ENCODE measurements at regions not wholly inside any gene's neighbourhood (a gene's known extent, or its start where the extent isn't known, plus 50 kb on each side); places are given as distances from the start of the nearest gene placed in this dataset.

- H3K4me1 ChIP-seq: no peaks in the 10 kb centered on the region
- peak in 1 of 2 donors; percentile 60 for DNase-seq
- no peaks in the 10 kb centered on the region for H3K27me3 ChIP-seq
- no peaks in the 10 kb centered on the region for H3K36me3 ChIP-seq
- peaks cover 0 to 12% (median 3%) of the 10 kb centered on the region in 4 donors for H3K9me3 ChIP-seq
- intact Hi-C loops (cut with DNase I; ENCODE audit: low total_unique reads): no loop called here
- no peak overlapping the region for H3K4me3 ChIP-seq
- WGBS, 5 donors: 30 to 41% (median 38%) methylated on average over 1 of the region's 1 CpG
- TF ChIP-seq POLR2AphosphoS5 (IDR thresholded peaks at IDR 0.05) (no peak), CTCF (IDR thresholded peaks at IDR 0.05) (no peak), EP300 (IDR thresholded peaks at IDR 0.05) (no peak), POLR2A (IDR thresholded peaks at IDR 0.05) (no peak)
- H3K27ac ChIP-seq: peak overlapping the region in 1 of 5 donors; percentile 63
Measured at GRCh38 chr7:136594739-136595144, 273.7 kb upstream of the CHRM2 start.

- TF ChIP-seq POLR2A (IDR thresholded peaks at IDR 0.05) (no peak), POLR2AphosphoS5 (IDR thresholded peaks at IDR 0.05) (no peak), CTCF (IDR thresholded peaks at IDR 0.05) (no peak), EP300 (IDR thresholded peaks at IDR 0.05) (no peak)
- intact Hi-C loops (cut with DNase I; ENCODE audit: low total_unique reads): no loop called here
- Histone ChIP-seq H3K27ac (no peak overlapping the region), H3K9me3 (no peaks in the 10 kb centered on the region), H3K4me1 (no peaks in the 10 kb centered on the region), H3K27me3 (no peaks in the 10 kb centered on the region), H3K36me3 (no peaks in the 10 kb centered on the region), H3K4me3 (no peak overlapping the region)
- no peak for DNase-seq
- WGBS, 5 donors: 86 to 94% (median 87%) methylated on average over 2 of the region's 2 CpGs
Measured at GRCh38 chr7:136588216-136588615, 280.2 kb upstream of the CHRM2 start.

GRCh38 chr7:136585954-136586670, 282.3 kb upstream of the CHRM2 start:
- Histone ChIP-seq H3K4me1 (no peaks in the 10 kb centered on the region), H3K27ac (no peak overlapping the region), H3K36me3 (no peaks in the 10 kb centered on the region), H3K27me3 (no peaks in the 10 kb centered on the region), H3K4me3 (no peak overlapping the region), H3K9me3 (no peaks in the 10 kb centered on the region)
- TF ChIP-seq POLR2A (IDR thresholded peaks at IDR 0.05) (no peak), CTCF (IDR thresholded peaks at IDR 0.05) (no peak), POLR2AphosphoS5 (IDR thresholded peaks at IDR 0.05) (no peak)
- WGBS, 5 donors: 72 to 85% (median 82%) methylated on average over 2 of the region's 2 CpGs
- no peak for DNase-seq
- intact Hi-C loops (cut with DNase I; ENCODE audit: low total_unique reads): no loop called here

GRCh38 chr7:136566491-136566890, 302.0 kb upstream of the CHRM2 start:
- DNase-seq: no peak
- H3K9me3 ChIP-seq: no peaks in the 10 kb centered on the region
- intact Hi-C loops (cut with DNase I; ENCODE audit: low total_unique reads): no loop called here

More at GRCh38 chr7:136566491-136566890, 302.0 kb upstream of the CHRM2 start:
- TF ChIP-seq POLR2A (IDR thresholded peaks at IDR 0.05) (no peak), EP300 (IDR thresholded peaks at IDR 0.05) (no peak), CTCF (IDR thresholded peaks at IDR 0.05) (no peak), POLR2AphosphoS5 (IDR thresholded peaks at IDR 0.05) (no peak)
- Histone ChIP-seq H3K27ac (no peak overlapping the region), H3K4me3 (no peak overlapping the region), H3K36me3 (no peaks in the 10 kb centered on the region), H3K4me1 (no peaks in the 10 kb centered on the region), H3K27me3 (no peaks in the 10 kb centered on the region)
- WGBS, 5 donors: 36 to 75% (median 46%) methylated on average over 2 of the region's 2 CpGs

Measured in stomach (tissue), 8 donors.